Hematopoietic multipotent progenitor cell treated with erythropoietin and hydrocortisone succinate and interleukin-3 and kit ligand, for 6 days (in vitro differentiated cells): ENCODE measurements at regions not wholly inside any gene's neighbourhood (a gene's known extent, or its start where the extent isn't known, plus 50 kb on each side); places are given as distances from the start of the nearest gene placed in this dataset.

Experiments used
- DNase-seq: peaks from one replicate; pipeline ENCODE4 v3.0.0-alpha.2; 2015

DNA sequence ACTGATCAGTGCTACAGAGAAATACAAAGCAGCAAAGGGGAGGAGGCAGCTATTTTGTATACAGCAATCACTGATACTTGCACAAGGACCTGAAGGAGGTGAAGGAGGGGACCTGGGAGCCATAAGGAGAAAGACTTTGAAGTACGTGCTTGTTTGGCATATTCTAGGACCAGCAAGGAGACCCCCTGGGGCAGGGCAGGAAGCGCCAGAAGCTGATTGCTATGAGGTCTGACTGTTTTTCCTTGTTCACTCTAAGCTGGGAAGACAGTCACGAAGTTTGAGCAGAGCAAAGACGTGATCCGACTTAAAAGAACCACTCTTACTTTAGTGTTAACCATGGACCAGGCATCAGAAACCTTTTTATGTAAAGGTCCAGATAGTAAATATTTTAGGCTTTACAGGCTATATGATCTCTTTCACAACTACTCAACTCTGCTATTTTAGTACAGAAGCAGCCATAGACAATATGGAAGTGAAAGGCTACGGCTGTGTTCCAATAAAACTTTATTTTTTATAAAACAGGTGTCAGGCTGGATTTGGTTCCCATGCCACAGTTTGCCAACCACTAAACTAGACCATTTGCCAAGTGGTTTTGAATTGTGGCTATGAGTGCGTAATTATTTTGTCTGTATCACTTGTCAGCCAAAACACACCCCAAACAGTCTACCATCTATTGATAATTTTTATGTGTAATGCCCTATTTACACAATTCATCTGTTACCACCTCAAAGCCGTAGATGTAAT, 217.9 kb downstream of the PRL start:
- DNase-seq: no peak

DNA sequence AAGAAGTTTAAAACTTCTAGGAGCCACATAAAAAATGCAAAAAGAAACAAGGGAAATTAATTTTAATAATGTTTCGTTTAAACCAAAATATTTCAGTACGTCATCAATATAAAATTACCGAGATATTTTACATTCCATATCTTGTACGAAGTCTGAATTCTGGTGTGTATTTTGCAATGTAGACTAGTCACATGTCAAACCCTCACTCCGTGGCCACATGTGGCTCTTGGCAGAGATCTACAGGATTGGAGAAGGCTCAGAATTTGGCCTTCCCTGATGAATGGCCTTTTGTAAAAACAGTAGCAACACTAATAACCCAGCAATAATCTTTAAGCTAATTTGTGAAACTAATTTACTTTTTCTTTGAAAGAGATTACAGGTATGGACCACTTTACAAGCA, 217.1 kb downstream of the PRL start:
- DNase-seq: no peak

DNA sequence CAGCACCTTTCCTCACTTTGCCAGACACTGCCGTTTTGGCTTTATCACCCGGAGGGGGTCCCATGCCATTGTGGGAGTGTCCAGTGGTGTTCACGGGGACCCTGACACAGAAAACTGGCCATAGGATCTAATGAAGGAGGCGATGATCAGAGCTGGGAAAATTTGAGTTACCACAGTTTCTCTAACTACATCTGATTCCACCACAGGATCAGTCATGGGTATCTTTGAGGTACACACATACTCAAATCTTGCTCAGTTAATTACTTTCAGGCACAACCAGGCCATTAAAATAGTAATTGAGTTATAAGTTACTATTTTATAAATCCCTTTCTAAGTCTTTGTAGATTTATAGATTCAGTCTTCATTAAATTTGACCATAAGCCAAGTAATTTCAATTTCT, 215.1 kb downstream of the PRL start:
- DNase-seq: no peak

- DNase-seq: no peak
These were observed 214.6 kb downstream of the PRL start for GRCh38 chr6:22082218-22082617.

- DNase-seq: no peak
These were observed 213.7 kb downstream of the PRL start for GRCh38 chr6:22083119-22083518.

- no peak for DNase-seq
These were observed 208.7 kb downstream of the PRL start for GRCh38 chr6:22087960-22088706.

DNA sequence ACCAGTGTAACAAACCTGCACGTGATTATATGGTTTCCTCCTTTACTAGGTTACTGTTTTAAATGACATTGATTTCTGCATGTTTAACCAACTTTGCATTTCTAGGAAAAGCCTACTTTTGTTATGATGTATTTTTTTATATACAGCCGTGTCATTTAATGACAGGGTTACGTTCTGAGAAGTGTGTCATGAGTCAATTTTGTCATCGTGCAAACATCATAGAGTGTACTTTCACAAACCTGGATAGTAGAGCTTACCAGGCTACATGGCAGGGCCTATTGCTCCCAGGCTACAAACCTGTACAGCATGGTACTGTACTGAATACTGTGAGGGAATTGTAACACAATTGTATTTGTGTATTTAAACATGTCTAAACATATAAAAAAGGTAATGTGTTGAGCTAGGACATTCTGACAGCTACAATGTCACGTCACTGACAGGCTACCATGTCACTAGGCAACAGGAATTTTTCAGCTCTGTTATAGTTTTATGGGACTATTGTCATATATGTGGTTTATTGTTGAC, 205.3 kb downstream of the PRL start:
- no peak for DNase-seq

- peak; percentile 58 for DNase-seq
These were observed 201.0 kb downstream of the PRL start for GRCh38 chr6:22095836-22096235.

DNA sequence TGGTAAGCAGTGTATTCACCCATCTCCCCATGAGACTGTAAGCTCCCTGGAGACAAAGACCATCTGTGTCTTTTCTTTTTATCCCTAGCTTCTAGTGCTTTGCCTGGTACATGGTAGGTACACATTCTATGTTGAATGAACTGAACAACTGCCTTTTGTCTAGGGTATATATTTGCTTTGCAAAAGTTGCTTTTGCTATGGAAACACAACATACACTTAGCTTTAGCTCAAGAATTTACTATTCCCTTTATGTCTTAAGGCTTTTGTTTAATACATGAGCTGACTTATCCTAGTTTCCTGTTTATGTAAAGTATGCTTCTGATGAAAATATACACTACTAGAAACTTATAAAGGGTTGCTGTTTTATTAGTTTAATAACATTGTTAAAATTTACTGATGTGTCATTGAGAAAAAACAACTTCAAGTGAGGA, 198.2 kb downstream of the PRL start:
- DNase-seq: no peak

DNA sequence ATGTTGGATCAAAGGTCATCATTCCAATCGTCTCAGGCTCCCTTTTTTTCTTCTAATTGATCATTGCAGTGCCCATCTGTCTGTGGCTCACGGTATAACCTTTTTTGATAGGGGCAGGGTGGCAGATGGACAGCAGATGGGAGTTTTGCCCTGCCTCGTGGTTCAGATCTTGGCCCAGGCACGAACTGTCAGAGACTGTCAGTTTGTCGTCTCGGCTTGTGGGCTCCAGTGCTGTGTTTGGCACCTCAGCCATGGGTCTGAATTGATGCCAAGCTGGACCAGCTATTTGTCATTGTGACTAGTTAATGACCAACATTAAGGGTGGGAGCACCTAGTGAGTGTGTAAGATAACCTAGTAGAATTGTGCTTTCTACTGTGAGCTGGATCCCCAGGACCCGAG, 197.6 kb downstream of the PRL start:
- DNase-seq: no peak

GRCh38 chr6:22099923-22100322, 196.9 kb downstream of the PRL start:
- no peak for DNase-seq

DNA sequence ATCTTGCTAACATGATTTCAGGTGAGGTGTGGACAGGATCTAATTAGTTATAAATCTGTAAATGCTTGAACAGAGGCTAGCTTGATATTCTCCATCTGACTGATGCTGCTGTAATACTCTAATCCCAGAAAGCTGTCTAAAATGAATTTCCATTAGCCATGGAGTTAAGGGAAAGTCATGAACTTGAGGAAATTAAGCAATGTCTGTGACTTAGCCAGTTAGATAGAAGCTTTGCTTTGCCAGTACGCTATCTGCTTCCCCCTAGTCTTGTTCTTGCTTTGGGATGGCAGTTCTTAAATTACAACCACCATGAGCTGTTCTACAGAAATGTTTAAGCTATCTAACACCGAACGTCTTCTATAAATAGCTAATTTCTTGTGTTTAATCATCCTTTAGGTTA, 195.7 kb downstream of the PRL start:
- no peak for DNase-seq

- DNase-seq: no peak
These were observed 194.2 kb downstream of the PRL start for GRCh38 chr6:22102671-22103070.

DNA sequence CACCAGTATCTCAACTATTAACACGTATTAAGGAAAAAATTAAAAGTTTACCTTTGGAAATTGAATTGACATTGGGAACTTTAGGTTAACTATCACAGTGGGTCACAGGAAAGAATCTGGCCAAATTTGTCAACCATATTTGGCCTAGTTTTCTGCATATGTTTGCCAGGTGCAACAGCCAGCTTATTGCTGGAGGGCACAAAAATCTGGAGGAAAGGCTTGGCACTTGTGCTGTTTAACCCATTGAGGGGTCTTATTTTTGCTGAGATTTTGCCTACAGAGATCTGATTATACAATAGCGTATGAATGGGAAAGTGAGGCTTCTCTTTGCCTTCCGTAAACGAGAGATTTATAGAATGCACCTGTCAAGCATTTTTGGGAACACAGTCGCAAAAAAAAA, 190.4 kb downstream of the PRL start:
- no peak for DNase-seq

DNA sequence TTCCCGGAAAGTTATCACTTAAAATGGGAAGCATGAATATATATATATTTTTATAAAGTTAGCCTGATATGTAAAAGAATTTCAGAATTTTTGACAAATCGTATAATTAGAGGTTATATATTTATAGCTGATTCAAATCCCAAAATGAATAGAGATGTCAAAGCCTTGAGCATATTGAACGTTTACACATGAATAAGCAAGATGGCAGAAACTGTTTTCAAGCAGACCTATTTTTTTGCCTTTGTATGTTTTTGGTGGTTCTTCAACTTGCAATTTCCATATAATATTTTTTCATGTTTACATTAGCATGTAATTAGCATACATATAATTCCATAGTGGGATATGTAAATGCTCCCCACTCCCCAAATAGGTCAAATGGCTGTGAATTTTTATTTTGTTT, 189.9 kb downstream of the PRL start:
- DNase-seq: no peak

GRCh38 chr6:22108199-22108598, 188.6 kb downstream of the PRL start:
- no peak for DNase-seq

GRCh38 chr6:22110061-22110460, 186.8 kb downstream of the PRL start:
- DNase-seq: no peak

DNA sequence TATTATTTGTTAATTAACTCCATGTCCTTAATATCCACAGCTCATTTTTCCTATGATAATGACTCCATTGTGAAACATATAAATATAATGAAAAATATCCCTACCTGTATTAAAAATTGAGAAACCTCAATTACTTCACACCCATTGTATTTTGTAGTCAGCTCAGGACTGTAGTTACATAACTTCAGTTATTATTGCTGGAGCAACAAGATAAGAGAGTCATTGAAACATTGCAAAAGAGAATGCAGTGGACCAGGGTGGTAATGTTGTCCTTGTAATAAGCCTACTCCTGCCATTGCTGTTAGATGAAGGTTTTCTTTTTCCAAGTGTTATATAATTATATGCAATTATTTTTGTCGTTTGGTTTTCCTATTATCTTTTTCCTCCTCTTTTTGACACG, 184.4 kb downstream of the PRL start:
- peak; percentile 56 for DNase-seq

DNA sequence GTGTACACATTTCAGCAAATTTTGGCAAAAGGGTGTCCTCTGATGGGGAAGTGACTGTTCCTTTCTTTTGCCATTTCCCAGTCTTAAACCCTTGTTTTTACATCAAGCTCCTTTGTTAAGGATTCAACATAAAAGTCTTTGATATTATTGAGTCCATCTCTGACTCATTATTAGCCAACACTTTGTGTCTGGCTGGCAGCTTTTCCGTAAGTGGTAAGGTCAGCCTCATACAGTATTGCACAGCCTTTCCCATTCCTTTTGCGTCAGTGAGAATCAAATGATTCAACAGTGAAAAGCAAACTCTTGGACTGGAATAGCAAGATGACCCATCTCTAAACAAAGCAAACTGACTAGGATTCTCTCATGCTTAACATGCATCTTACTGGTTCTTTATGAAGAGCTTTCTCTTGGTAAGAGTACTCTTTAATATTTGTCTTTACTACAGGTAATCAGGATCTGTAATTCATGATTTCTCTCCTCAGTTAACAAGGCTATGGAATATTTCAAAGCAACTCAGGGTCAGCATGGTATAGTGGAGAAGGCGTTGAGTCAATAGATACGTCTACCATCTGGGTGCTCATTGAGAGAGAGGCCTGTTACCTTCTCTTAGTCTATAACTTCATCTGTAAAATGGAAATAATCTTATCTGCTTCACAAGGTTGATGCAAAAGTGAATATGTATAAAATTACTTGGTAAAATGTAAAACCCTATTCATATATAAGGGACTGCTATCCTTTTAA, 183.6 kb downstream of the PRL start:
- no peak for DNase-seq

DNA sequence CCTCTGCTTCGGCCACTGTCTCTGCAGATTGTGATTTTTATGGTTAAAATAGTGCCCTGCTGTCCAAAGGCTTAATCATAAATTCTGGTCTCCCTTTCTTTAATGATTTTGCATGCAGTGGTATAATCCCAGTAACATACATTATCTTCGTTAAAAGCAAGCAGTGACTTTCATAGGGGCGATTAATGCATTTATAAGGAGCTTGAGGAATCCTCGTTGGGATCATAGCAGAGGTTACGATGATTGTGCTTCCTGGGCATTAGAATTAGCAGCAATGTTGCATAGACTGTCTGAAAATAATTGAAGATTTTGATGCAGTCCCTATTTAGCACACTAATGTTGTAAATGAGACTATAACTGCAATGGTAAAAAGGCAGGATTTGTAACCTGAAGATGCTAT, 181.3 kb downstream of the PRL start:
- DNase-seq: no peak

GRCh38 chr6:22117631-22118030, 179.2 kb downstream of the PRL start:
- no peak for DNase-seq

GRCh38 chr6:22119500-22119899, 177.3 kb downstream of the PRL start:
- DNase-seq: no peak

DNA sequence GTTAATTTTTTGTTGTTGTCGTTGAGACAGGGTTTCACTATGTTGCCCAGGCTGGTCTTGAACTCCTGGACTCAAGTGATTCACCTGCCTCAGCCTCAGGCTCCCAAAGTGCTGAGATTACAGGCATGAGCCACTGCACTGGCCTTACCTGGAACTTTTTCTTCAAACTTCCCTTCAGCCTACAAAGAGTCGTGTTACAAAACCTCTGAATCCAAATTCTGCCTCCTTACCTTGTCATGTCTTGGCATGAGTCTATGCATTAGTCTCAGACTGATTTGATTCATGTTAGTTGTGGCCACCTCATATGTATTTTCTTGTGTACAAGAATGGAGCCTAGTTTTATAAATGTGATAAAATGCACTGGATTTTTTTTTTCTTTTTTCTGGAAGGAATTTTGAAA, 172.1 kb downstream of the PRL start:
- DNase-seq: no peak

DNA sequence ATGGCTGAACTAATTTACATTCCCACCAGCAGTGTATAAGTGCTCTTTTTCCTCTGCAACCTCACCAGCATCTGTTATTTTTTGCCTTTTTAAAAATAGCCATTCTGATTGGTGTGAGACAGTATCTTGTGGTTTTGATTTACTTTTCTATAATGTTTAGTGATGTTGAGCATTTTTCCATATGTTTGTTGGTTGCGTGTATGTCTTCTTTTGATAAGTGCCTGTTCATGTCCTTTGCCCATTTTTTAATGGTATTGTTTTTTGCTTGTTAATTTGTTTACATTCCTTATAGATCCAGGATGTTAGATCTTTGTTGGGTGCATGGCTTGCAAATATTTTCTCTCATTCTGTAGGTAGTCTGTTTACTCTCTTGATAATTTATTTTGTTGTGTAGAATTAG, 169.9 kb downstream of the PRL start:
- DNase-seq: no peak
